HCT116 (cell line): ENCODE measurements at regions not wholly inside any gene's neighbourhood (a gene's known extent, or its start where the extent isn't known, plus 50 kb on each side); places are given as distances from the start of the nearest gene placed in this dataset.

Source experiments
- ATAC-seq: fragments of 200-7000 bp; cut with Tn5 transposase; 2 replicates; pipeline ENCODE4 v1.9.1; 2020; ENCODE audit warnings: mild to moderate bottlenecking, moderate library complexity
- BruUV-seq: library from RNA; stranded (reverse); fragments of 400-500 nt; replicated peaks from 2 replicates; lab custom pipeline; 2021; lab: Mats Ljungman, UMichigan
- CTCF ChIA-PET: fragments of 300-600 bp; sonication (Branson Sonifier 250); formaldehyde crosslinking; loops from one replicate; lab custom pipeline; 2021; ENCODE audit warnings: antibody characterized with exemption; lab: Charles Lee
- POLR2A ChIA-PET: fragments of 300-600, 350-600 bp; sonication (Branson Sonifier 250); formaldehyde crosslinking; loops from one replicate; lab custom pipeline; 2021; ENCODE audit warnings: antibody characterized with exemption; lab: Charles Lee
- RAD21 ChIA-PET, 2 experiments: fragments of 300-600 bp; sonication (Branson Sonifier 250); formaldehyde crosslinking; loops; one replicate each; lab custom pipeline; 2023; ENCODE audit warnings: low total read pairs in 2 of 2; ENCODE audit not compliant: uncharacterized antibody in 2 of 2, unreplicated experiment in 2 of 2, low non-redundant PET in 1 of 2; lab: Charles Lee
- DNase-seq: peaks from one replicate; pipeline ENCODE4 v3.0.0-alpha.2; 2010; ENCODE audit warnings: low read depth, low spot score
- H2AFZ ChIP-seq: fragments of 200-600 bp; shearing (Covaris generic), sonication (generic); 2 replicates; pipeline ENCODE4 v1.6.1; 2017; ENCODE audit warnings: low read depth, mixed run types, mixed read lengths, antibody characterized with exemption, low read length; ENCODE audit not compliant: poor library complexity, severe bottlenecking
- H3K27ac ChIP-seq: 2 replicates; pipeline ENCODE4 v1.5.1; 2012; ENCODE audit warnings: low read depth, low read length
- H3K27me3 ChIP-seq: fragments of 200-600 bp; sonication (generic); 2 replicates; pipeline ENCODE4 v1.6.1; 2016; ENCODE audit warnings: mixed run types, low read length, mixed read lengths; ENCODE audit not compliant: insufficient read depth
- H3K36me3 ChIP-seq, 2 experiments: fragments of 200-500 bp in 1 of 2; fragments of 200-600 bp in 1 of 2; sonication (Bioruptor generic) in 1 of 2; sonication (generic) in 1 of 2; 2 replicates each; pipeline versions ENCODE4 v1.5.1 to v1.6.1; 2014 to 2016; ENCODE audit warnings: low read length in 2 of 2, inconsistent platforms in 1 of 2, mixed read lengths in 1 of 2, mixed run types in 1 of 2; ENCODE audit not compliant: insufficient read depth in 2 of 2, control insufficient read depth in 1 of 2
- H3K4me1 ChIP-seq, 2 experiments: fragments of 200-600 bp in 1 of 2; sonication (generic) in 1 of 2; 2 replicates each; pipeline versions ENCODE4 v1.5.1 to v1.6.1; 2012 to 2017; ENCODE audit warnings: low read length in 2 of 2, inconsistent platforms in 1 of 2, mild to moderate bottlenecking in 1 of 2, mixed read lengths in 1 of 2, mixed run types in 1 of 2, moderate library complexity in 1 of 2; ENCODE audit not compliant: insufficient read depth in 2 of 2, control insufficient read depth in 1 of 2
- H3K4me2 ChIP-seq: fragments of 200-600 bp; sonication (generic); 2 replicates; pipeline ENCODE4 v1.6.1; 2017; ENCODE audit warnings: mixed run types, low read length, mixed read lengths
- H3K4me3 ChIP-seq, 2 experiments: fragments of 200-600 bp in 1 of 2; sonication (generic) in 1 of 2; replicated peaks in 1 of 2; 2 replicates each; pipeline ENCODE4 v1.5.1; 2011 to 2016; ENCODE audit warnings: low read length in 2 of 2, control low read depth in 1 of 2, low read depth in 1 of 2, mild to moderate bottlenecking in 1 of 2, mixed read lengths in 1 of 2, mixed run types in 1 of 2
- H3K79me2 ChIP-seq: fragments of 200-600 bp; sonication (generic); 2 replicates; pipeline ENCODE4 v1.6.1; 2017; ENCODE audit warnings: mild to moderate bottlenecking, mixed run types, low read length, moderate library complexity, mixed read lengths; ENCODE audit not compliant: insufficient read depth
- H3K9ac ChIP-seq: fragments of 200-600 bp; sonication (generic); 2 replicates; pipeline ENCODE4 v1.6.1; 2016; ENCODE audit warnings: low read length, mixed read lengths
- H3K9me2 ChIP-seq: fragments of 200-600 bp; sonication (generic), shearing (Covaris generic); 2 replicates; pipeline ENCODE4 v1.6.1; 2017; ENCODE audit warnings: mixed run types, mild to moderate bottlenecking, moderate library complexity; ENCODE audit not compliant: insufficient read depth
- H3K9me3 ChIP-seq, 2 experiments: fragments of 200-500 bp in 1 of 2; fragments of 200-600 bp in 1 of 2; sonication (Bioruptor generic) in 1 of 2; sonication (generic) in 1 of 2; 2 replicates each; pipeline ENCODE4 v1.6.1; 2014 to 2017; ENCODE audit warnings: low read length in 2 of 2, mixed read lengths in 2 of 2, inconsistent platforms in 1 of 2, low read depth in 1 of 2, mild to moderate bottlenecking in 1 of 2, mixed run types in 1 of 2, moderate library complexity in 1 of 2; ENCODE audit not compliant: control insufficient read depth in 1 of 2, insufficient read depth in 1 of 2
- H4K20me1 ChIP-seq: fragments of 200-600 bp; sonication (generic), shearing (Covaris generic); 2 replicates; pipeline ENCODE4 v1.6.1; 2017; ENCODE audit warnings: mixed run types, mild to moderate bottlenecking, moderate library complexity; ENCODE audit not compliant: insufficient read depth
- CTCF ChIP-seq, 3 experiments: fragments of 200-600 bp in 1 of 3; sonication (generic) in 1 of 3; IDR thresholded peaks in 2 of 3; conservative IDR thresholded peaks in 1 of 3; 2 replicates each; pipeline ENCODE4 v1.5.1; 2012 to 2017; ENCODE audit warnings: low read depth in 2 of 3, low read length in 2 of 3, antibody characterized with exemption in 1 of 3, borderline replicate concordance in 1 of 3, control low read depth in 1 of 3, mild to moderate bottlenecking in 1 of 3, mixed read lengths in 1 of 3, mixed run types in 1 of 3, moderate library complexity in 1 of 3; ENCODE audit not compliant: insufficient read depth in 1 of 3
- EZH2 ChIP-seq: fragments of 200-600 bp; sonication (generic); IDR thresholded peaks from 2 replicates; pipeline ENCODE4 v1.6.1; 2017; ENCODE audit warnings: antibody characterized with exemption, mixed run types
- FOSL1 ChIP-seq: IDR thresholded peaks from 2 replicates; pipeline ENCODE4 v1.6.1; 2012; ENCODE audit warnings: low read depth
- JUND ChIP-seq: IDR thresholded peaks from 2 replicates; pipeline ENCODE4 v1.6.1; 2012
- POLR2A ChIP-seq: IDR thresholded peaks from 2 replicates; pipeline ENCODE4 v1.7.0; 2011; ENCODE audit warnings: borderline replicate concordance; ENCODE audit not compliant: insufficient read depth, insufficient read length; ENCODE audit errors: extremely low read depth
- RAD21 ChIP-seq: IDR thresholded peaks from 2 replicates; pipeline ENCODE4 v1.6.1; 2012; ENCODE audit warnings: low read depth, mild to moderate bottlenecking
- SIN3A ChIP-seq: IDR thresholded peaks from 2 replicates; pipeline ENCODE4 v1.6.1; 2012; ENCODE audit warnings: low read depth
- SP1 ChIP-seq: IDR thresholded peaks from 2 replicates; pipeline ENCODE4 v1.6.1; 2012; ENCODE audit warnings: low read depth
- SRF ChIP-seq: IDR thresholded peaks from 2 replicates; pipeline ENCODE4 v1.6.1; 2012; ENCODE audit warnings: low read depth
- YY1 ChIP-seq: IDR thresholded peaks from 2 replicates; pipeline ENCODE4 v1.6.1; 2011; ENCODE audit warnings: low read length, low read depth, moderate library complexity, mild to moderate bottlenecking; ENCODE audit not compliant: insufficient replicate concordance; ENCODE audit errors: extremely low read depth
- intact Hi-C: fragments of 100-400 bp; cut with micrococcal nuclease; formaldehyde crosslinking; loops from 2 replicates; pipeline ENCODE4 v1.10.0; 2022
- TF ChIP-seq, protein P1 (sequence below): IDR thresholded peaks from 2 replicates; pipeline ENCODE4 v1.6.1; 2011; ENCODE audit warnings: mild to moderate bottlenecking, low read length, moderate library complexity; ENCODE audit not compliant: insufficient replicate concordance; ENCODE audit errors: extremely low read depth

DNA sequence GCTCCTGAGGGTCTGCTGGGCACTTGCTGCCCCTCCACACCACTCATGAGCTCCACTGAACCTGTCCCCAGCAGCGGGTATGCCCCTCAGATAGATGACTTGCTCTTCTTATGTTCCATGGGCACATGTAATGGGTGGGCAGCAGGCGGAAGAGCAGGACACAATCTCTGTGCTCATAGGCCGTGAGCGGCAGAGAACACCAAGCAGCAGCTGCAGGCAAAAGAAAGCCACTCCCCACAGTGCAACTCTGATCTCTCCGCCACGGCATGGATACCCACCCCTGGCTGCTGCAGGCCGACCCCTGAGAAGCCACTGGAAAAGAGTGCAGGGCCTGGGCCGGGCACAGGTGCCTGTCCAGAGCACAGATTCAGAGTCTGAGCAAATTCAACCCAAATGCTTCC lies 135.2 kb upstream of the RUNX3 start:
- ChIA-PET RAD21 (no interaction called here), POLR2A (no interaction called here)

More for the DNA sequence above, 135.2 kb upstream of the RUNX3 start:
- no peaks in the 10 kb centered on the region for H3K27me3 ChIP-seq
- H3K4me3 ChIP-seq: no peak overlapping the region
- no peaks in the 10 kb centered on the region for H3K9me3 ChIP-seq
- no peaks in the 10 kb centered on the region for H3K36me3 ChIP-seq
- intact Hi-C loops: no loop called here
- H2AFZ ChIP-seq: no peak overlapping the region
- no peak for TF ChIP-seq RAD21
- no peak for TF ChIP-seq SIN3A
- TF ChIP-seq SP1: no peak
- no peak for TF ChIP-seq FOSL1
- TF ChIP-seq POLR2A: no peak
- no peak for TF ChIP-seq CTCF (IDR thresholded peaks at IDR 0.05 in 2 of 3, conservative IDR thresholded peaks at IDR 0.05 in 1 of 3; ENCODE audit: borderline replicate concordance in 1 of 3, insufficient read depth in 1 of 3, low read depth in 2 of 3, low read length in 2 of 3)
- TF ChIP-seq JUND: no peak
- no peak for TF ChIP-seq YY1
- TF ChIP-seq SRF: no peak
- TF ChIP-seq, protein P1, sequence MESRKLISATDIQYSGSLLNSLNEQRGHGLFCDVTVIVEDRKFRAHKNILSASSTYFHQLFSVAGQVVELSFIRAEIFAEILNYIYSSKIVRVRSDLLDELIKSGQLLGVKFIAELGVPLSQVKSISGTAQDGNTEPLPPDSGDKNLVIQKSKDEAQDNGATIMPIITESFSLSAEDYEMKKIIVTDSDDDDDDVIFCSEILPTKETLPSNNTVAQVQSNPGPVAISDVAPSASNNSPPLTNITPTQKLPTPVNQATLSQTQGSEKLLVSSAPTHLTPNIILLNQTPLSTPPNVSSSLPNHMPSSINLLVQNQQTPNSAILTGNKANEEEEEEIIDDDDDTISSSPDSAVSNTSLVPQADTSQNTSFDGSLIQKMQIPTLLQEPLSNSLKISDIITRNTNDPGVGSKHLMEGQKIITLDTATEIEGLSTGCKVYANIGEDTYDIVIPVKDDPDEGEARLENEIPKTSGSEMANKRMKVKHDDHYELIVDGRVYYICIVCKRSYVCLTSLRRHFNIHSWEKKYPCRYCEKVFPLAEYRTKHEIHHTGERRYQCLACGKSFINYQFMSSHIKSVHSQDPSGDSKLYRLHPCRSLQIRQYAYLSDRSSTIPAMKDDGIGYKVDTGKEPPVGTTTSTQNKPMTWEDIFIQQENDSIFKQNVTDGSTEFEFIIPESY: no peak
- TF ChIP-seq EZH2: no peak
- H3K27ac ChIP-seq: no peak overlapping the region
- H3K9ac ChIP-seq: no peak overlapping the region
- peaks cover 4 to 8% of the 10 kb centered on the region in 2 experiments; a peak in 3 of 4 replicates for H3K4me1 ChIP-seq
- ATAC-seq (no peak), DNase-seq (no peak)
- CTCF ChIA-PET: no interaction called here
- H3K4me2 ChIP-seq: no peak overlapping the region
- H3K9me2 ChIP-seq: no peaks in the 10 kb centered on the region
- H4K20me1 ChIP-seq: no peaks in the 10 kb centered on the region
- BruUV-seq: no TSS peak
- no peaks in the 10 kb centered on the region for H3K79me2 ChIP-seq
